Nephron (organoid): ENCODE measurements at regions not wholly inside any gene's neighbourhood (a gene's known extent, or its start where the extent isn't known, plus 50 kb on each side); places are given as distances from the start of the nearest gene placed in this dataset.

ENCODE experiments used
- H3K27ac Mint-ChIP-seq, 3 experiments: 2 replicates each; pipeline ENCODE4 v1.8.0; 2020; ENCODE audit warnings: mixed read lengths in 3 of 3, mild to moderate bottlenecking in 2 of 3, moderate library complexity in 1 of 3
- H3K27me3 Mint-ChIP-seq: 2 replicates; pipeline ENCODE4 v1.8.0; 2021; ENCODE audit warnings: low read depth, mild to moderate bottlenecking, moderate library complexity, mixed read lengths
- H3K36me3 Mint-ChIP-seq: 2 replicates; pipeline ENCODE4 v1.8.0; 2020; ENCODE audit warnings: low read depth, mixed read lengths
- H3K4me1 Mint-ChIP-seq: 2 replicates; pipeline ENCODE4 v1.8.0; 2020; ENCODE audit warnings: mixed read lengths
- H3K4me3 Mint-ChIP-seq, 3 experiments: 2 replicates each; pipeline ENCODE4 v1.8.0; 2020; ENCODE audit warnings: mild to moderate bottlenecking in 3 of 3, mixed read lengths in 3 of 3, moderate library complexity in 2 of 3
- H3K9me3 Mint-ChIP-seq: 2 replicates; pipeline ENCODE4 v1.8.0; 2020; ENCODE audit warnings: mixed read lengths
- CTCF ChIP-seq, 3 experiments: fragments of 200-600 bp; sonication (generic); IDR thresholded peaks; one replicate each; pipeline ENCODE4 v1.5.0; 2021; ENCODE audit warnings: antibody characterized with exemption in 3 of 3; ENCODE audit not compliant: unreplicated experiment in 3 of 3

GRCh38 chr14:44162197-44162596 lies 344.9 kb downstream of the FSCB start:
- Mint-ChIP-seq H3K27me3 (peaks cover 4% of the 10 kb centered on the region), H3K36me3 (no peaks in the 10 kb centered on the region), H3K27ac (no peak overlapping the region), H3K9me3 (peaks cover 7% of the 10 kb centered on the region), H3K4me3 (no peak overlapping the region), H3K4me1 (peaks cover 9% of the 10 kb centered on the region)
- TF ChIP-seq CTCF (IDR thresholded peaks at IDR 0.05; ENCODE audit: unreplicated experiment in 3 of 3): no peak

GRCh38 chr14:44154874-44155273 lies 352.2 kb downstream of the FSCB start:
- no peak overlapping the region for H3K27ac Mint-ChIP-seq

GRCh38 chr14:44154446-44154845 lies 352.6 kb downstream of the FSCB start:
- H3K4me3 Mint-ChIP-seq: no peak overlapping the region
- no peak for TF ChIP-seq CTCF (IDR thresholded peaks at IDR 0.05; ENCODE audit: unreplicated experiment in 3 of 3)
- no peaks in the 10 kb centered on the region for H3K36me3 Mint-ChIP-seq
- H3K27me3 Mint-ChIP-seq: no peaks in the 10 kb centered on the region
- H3K27ac Mint-ChIP-seq: no peak overlapping the region
- no peaks in the 10 kb centered on the region for H3K4me1 Mint-ChIP-seq
- peaks cover 9% of the 10 kb centered on the region for H3K9me3 Mint-ChIP-seq

More at GRCh38 chr14:44154874-44155273, 352.2 kb downstream of the FSCB start:
- Mint-ChIP-seq H3K4me1 (no peaks in the 10 kb centered on the region), H3K36me3 (no peaks in the 10 kb centered on the region), H3K9me3 (peaks cover 9% of the 10 kb centered on the region), H3K27me3 (no peaks in the 10 kb centered on the region), H3K4me3 (no peak overlapping the region)
- TF ChIP-seq CTCF (IDR thresholded peaks at IDR 0.05; ENCODE audit: unreplicated experiment in 3 of 3): no peak

- Mint-ChIP-seq H3K27me3 (no peaks in the 10 kb centered on the region), H3K4me1 (no peaks in the 10 kb centered on the region), H3K36me3 (no peaks in the 10 kb centered on the region), H3K4me3 (no peak overlapping the region), H3K27ac (peak overlapping the region in 1 of 3 experiments; percentile 1), H3K9me3 (peaks cover 7% of the 10 kb centered on the region)
- TF ChIP-seq CTCF (IDR thresholded peaks at IDR 0.05; ENCODE audit: unreplicated experiment in 3 of 3): no peak
Observed at GRCh38 chr14:44151130-44151820, 355.8 kb downstream of the FSCB start.

GRCh38 chr14:44149597-44149996 lies 357.5 kb downstream of the FSCB start:
- H3K27me3 Mint-ChIP-seq: no peaks in the 10 kb centered on the region
- no peaks in the 10 kb centered on the region for H3K36me3 Mint-ChIP-seq
- no peak overlapping the region for H3K4me3 Mint-ChIP-seq
- peak; percentile 14 to 56 (median 36) for TF ChIP-seq CTCF (IDR thresholded peaks at IDR 0.05; ENCODE audit: unreplicated experiment in 3 of 3)
- H3K9me3 Mint-ChIP-seq: no peaks in the 10 kb centered on the region
- no peaks in the 10 kb centered on the region for H3K4me1 Mint-ChIP-seq
- no peak overlapping the region for H3K27ac Mint-ChIP-seq

- Mint-ChIP-seq H3K27ac (no peak overlapping the region), H3K4me1 (no peaks in the 10 kb centered on the region), H3K9me3 (no peaks in the 10 kb centered on the region), H3K27me3 (no peaks in the 10 kb centered on the region), H3K36me3 (no peaks in the 10 kb centered on the region), H3K4me3 (no peak overlapping the region)
- no peak for TF ChIP-seq CTCF (IDR thresholded peaks at IDR 0.05; ENCODE audit: unreplicated experiment in 3 of 3)
Observed at GRCh38 chr14:44142006-44142405, 365.1 kb downstream of the FSCB start.
